H1 (cell line): ENCODE measurements at regions not wholly inside any gene's neighbourhood (a gene's known extent, or its start where the extent isn't known, plus 50 kb on each side); places are given as distances from the start of the nearest gene placed in this dataset.

Experiments used
- CTCF ChIA-PET: fragments of 300-600 bp; sonication (Branson Sonifier 250); formaldehyde crosslinking; loops from one replicate; lab custom pipeline; 2021; ENCODE audit not compliant: partially characterized antibody; lab: Charles Lee
- POLR2A ChIA-PET: fragments of 300-600 bp; sonication (Branson Sonifier 250); formaldehyde crosslinking; loops from one replicate; lab custom pipeline; 2021; ENCODE audit warnings: inconsistent platforms; ENCODE audit not compliant: partially characterized antibody; lab: Charles Lee
- DNase-seq, 2 experiments: peaks; one replicate each; pipeline versions ENCODE4 v3.0.0 to v3.0.0-alpha.2; 2010 to 2022; ENCODE audit warnings: low spot score in 2 of 2, low read depth in 1 of 2, mixed read lengths in 1 of 2
- FAIRE-seq: peaks from 2 replicates; lab custom pipeline; 2011; peaks lifted over from hg19 to GRCh38; lab: Jason Lieb, UNC
- H2AFZ ChIP-seq: 2 replicates; pipeline ENCODE4 v1.8.1; 2012; ENCODE audit warnings: low read length, inconsistent platforms
- H2AK5ac ChIP-seq: 2 replicates; pipeline ENCODE4 v1.6.1; 2013; ENCODE audit warnings: low read depth, low read length
- H2BK120ac ChIP-seq: replicated peaks from 2 replicates; pipeline ENCODE3; 2013; ENCODE audit warnings: low read depth, low read length, inconsistent platforms
- H2BK12ac ChIP-seq: 2 replicates; pipeline ENCODE4 v1.6.1; 2013; ENCODE audit warnings: low read depth, low read length
- H2BK15ac ChIP-seq: 2 replicates; pipeline ENCODE4 v1.6.1; 2013; ENCODE audit warnings: low read length
- H2BK20ac ChIP-seq: 2 replicates; pipeline ENCODE4 v1.6.1; 2013; ENCODE audit warnings: low read length
- H2BK5ac ChIP-seq: 2 replicates; pipeline ENCODE4 v1.6.1; 2013; ENCODE audit warnings: low read depth, low read length
- H3K14ac ChIP-seq: 2 replicates; pipeline ENCODE4 v1.6.1; 2013; ENCODE audit warnings: inconsistent platforms; ENCODE audit not compliant: insufficient read length
- H3K18ac ChIP-seq: 2 replicates; pipeline ENCODE4 v1.6.1; 2013; ENCODE audit warnings: low read length; ENCODE audit errors: extremely low read depth
- H3K23ac ChIP-seq: 2 replicates; pipeline ENCODE4 v1.6.1; 2013; ENCODE audit warnings: inconsistent platforms; ENCODE audit not compliant: insufficient read length
- H3K23me2 ChIP-seq: 2 replicates; pipeline ENCODE4 v1.6.1; 2013; ENCODE audit warnings: low read depth, low read length
- H3K27ac ChIP-seq: 2 replicates; pipeline ENCODE4 v1.6.1; 2011; ENCODE audit warnings: low read depth, low read length, inconsistent platforms
- H3K27me3 ChIP-seq, 4 experiments: replicated peaks in 1 of 4; 1 replicate in 1 of 4; 2 replicates in 3 of 4; pipeline versions ENCODE4 v1.6.1 to v1.8.1; 2011 to 2013; ENCODE audit warnings: low read length in 3 of 4, mild to moderate bottlenecking in 3 of 4, inconsistent platforms in 2 of 4, mixed read lengths in 2 of 4, moderate library complexity in 1 of 4; ENCODE audit not compliant: control insufficient read depth in 3 of 4, insufficient read depth in 3 of 4; ENCODE audit errors: extremely low read depth in 1 of 4
- H3K36me3 ChIP-seq, 4 experiments: 2 replicates each; pipeline versions ENCODE4 v1.6.1 to v1.8.1; 2011 to 2013; ENCODE audit warnings: mild to moderate bottlenecking in 4 of 4, low read length in 3 of 4, moderate library complexity in 2 of 4, control low read depth in 1 of 4, inconsistent platforms in 1 of 4; ENCODE audit not compliant: insufficient read depth in 4 of 4, control insufficient read depth in 2 of 4
- H3K4ac ChIP-seq: replicated peaks from 2 replicates; pipeline ENCODE3; 2013; ENCODE audit warnings: low read length, low read depth, mixed read lengths, inconsistent platforms; ENCODE audit not compliant: insufficient read length
- H3K4me1 ChIP-seq, 4 experiments: replicated peaks in 1 of 4; 1 replicate in 1 of 4; 2 replicates in 3 of 4; pipeline versions ENCODE4 v1.6.1 to v1.8.1; 2011 to 2013; ENCODE audit warnings: low read length in 3 of 4, inconsistent platforms in 2 of 4, mixed read lengths in 1 of 4; ENCODE audit not compliant: insufficient read depth in 4 of 4, control insufficient read depth in 3 of 4
- H3K4me2 ChIP-seq, 2 experiments: 2 replicates each; pipeline versions ENCODE4 v1.6.1 to v1.8.1; 2011 to 2013; ENCODE audit warnings: low read depth in 2 of 2, low read length in 2 of 2, control low read depth in 1 of 2, inconsistent platforms in 1 of 2, mild to moderate bottlenecking in 1 of 2; ENCODE audit not compliant: insufficient read depth in 1 of 2
- H3K4me3 ChIP-seq, 4 experiments: fragments of 200-600, 300-600 bp in 1 of 4; sonication (generic), shearing (Covaris generic), sonication (Bioruptor Twin) in 1 of 4; 2 replicates each; pipeline versions ENCODE4 v1.5.1 to v1.8.1; 2011 to 2016; ENCODE audit warnings: low read length in 4 of 4, low read depth in 3 of 4, control low read depth in 2 of 4, inconsistent platforms in 2 of 4, mild to moderate bottlenecking in 2 of 4, mixed read lengths in 1 of 4, moderate library complexity in 1 of 4; ENCODE audit not compliant: insufficient read depth in 2 of 4; ENCODE audit errors: extremely low read depth in 1 of 4
- H3K56ac ChIP-seq: replicated peaks from 2 replicates; pipeline ENCODE3; 2013; ENCODE audit warnings: low read depth, mild to moderate bottlenecking, mixed read lengths, low read length, inconsistent platforms; ENCODE audit not compliant: insufficient read length
- H3K79me1 ChIP-seq: 2 replicates; pipeline ENCODE4 v1.6.1; 2013; ENCODE audit warnings: low read depth, low read length, control low read depth
- H3K79me2 ChIP-seq, 2 experiments: 2 replicates each; pipeline versions ENCODE4 v1.6.1 to v1.8.1; 2012 to 2013; ENCODE audit warnings: low read length in 2 of 2, mild to moderate bottlenecking in 2 of 2, inconsistent platforms in 1 of 2; ENCODE audit not compliant: insufficient read depth in 2 of 2, control insufficient read depth in 1 of 2
- H3K9ac ChIP-seq, 4 experiments: replicated peaks in 1 of 4; 1 replicate in 1 of 4; 2 replicates in 3 of 4; pipeline versions ENCODE4 v1.6.1 to v1.8.1; 2011 to 2013; ENCODE audit warnings: low read depth in 3 of 4, low read length in 3 of 4, control low read depth in 2 of 4, mild to moderate bottlenecking in 2 of 4, moderate library complexity in 2 of 4, inconsistent platforms in 1 of 4; ENCODE audit errors: extremely low read depth in 1 of 4
- H3K9me3 ChIP-seq, 2 experiments: 2 replicates each; pipeline versions ENCODE4 v1.6.1 to v1.8.1; 2012 to 2013; ENCODE audit warnings: mild to moderate bottlenecking in 2 of 2, moderate library complexity in 2 of 2, control low read depth in 1 of 2, inconsistent platforms in 1 of 2, low read depth in 1 of 2, low read length in 1 of 2, mixed read lengths in 1 of 2; ENCODE audit not compliant: insufficient read depth in 2 of 2
- H4K20me1 ChIP-seq, 2 experiments: replicated peaks in 1 of 2; 2 replicates each; pipeline versions ENCODE3 to v1.8.1; 2011 to 2013; ENCODE audit warnings: inconsistent platforms in 2 of 2, low read length in 2 of 2, mild to moderate bottlenecking in 1 of 2; ENCODE audit not compliant: insufficient read depth in 2 of 2, control insufficient read depth in 1 of 2
- H4K5ac ChIP-seq: 2 replicates; pipeline ENCODE4 v1.6.1; 2013; ENCODE audit warnings: low read length, low read depth, mixed read lengths, inconsistent platforms; ENCODE audit not compliant: insufficient read length
- H4K8ac ChIP-seq: 2 replicates; pipeline ENCODE4 v1.8.0; 2013; ENCODE audit warnings: mild to moderate bottlenecking, moderate library complexity, low read length, inconsistent platforms; ENCODE audit not compliant: insufficient read depth; ENCODE audit errors: extremely low read depth
- H4K91ac ChIP-seq: replicated peaks from 2 replicates; pipeline ENCODE3; 2013; ENCODE audit warnings: low read length, mixed read lengths, inconsistent platforms; ENCODE audit not compliant: insufficient read length
- CEBPB ChIP-seq: IDR thresholded peaks from 2 replicates; pipeline ENCODE4 v1.6.1; 2012; ENCODE audit warnings: low read depth, low read length
- EZH2 ChIP-seq: fragments of 200-600 bp; sonication (generic); IDR thresholded peaks from 2 replicates; pipeline ENCODE4 v1.7.1; 2012; ENCODE audit warnings: low read depth, mild to moderate bottlenecking, moderate library complexity, low read length, inconsistent platforms; ENCODE audit not compliant: severe bottlenecking
- GABPA ChIP-seq: IDR thresholded peaks from 2 replicates; pipeline ENCODE4 v1.6.1; 2011; ENCODE audit warnings: mild to moderate bottlenecking, low read length, moderate library complexity, borderline replicate concordance; ENCODE audit not compliant: insufficient read depth
- PHF8 ChIP-seq: fragments of 200-600 bp; sonication (generic); conservative IDR thresholded peaks from 2 replicates; pipeline ENCODE4 v1.7.1; 2012; ENCODE audit warnings: low read depth, mild to moderate bottlenecking, inconsistent platforms, low read length, moderate library complexity
- POLR2AphosphoS5 ChIP-seq: IDR thresholded peaks from 2 replicates; pipeline ENCODE4 v1.6.1; 2011; ENCODE audit warnings: low read depth, low read length
- RAD21 ChIP-seq, 2 experiments: IDR thresholded peaks in 1 of 2; conservative IDR thresholded peaks in 1 of 2; 2 replicates each; pipeline ENCODE4 v1.6.1; 2011; ENCODE audit warnings: low read depth in 2 of 2, low read length in 2 of 2, improper control_type of control experiment in 1 of 2, inconsistent platforms in 1 of 2, mild to moderate bottlenecking in 1 of 2, moderate library complexity in 1 of 2
- RXRA ChIP-seq: IDR thresholded peaks from 2 replicates; pipeline ENCODE4 v1.6.1; 2011; ENCODE audit warnings: low read depth, mild to moderate bottlenecking, low read length, moderate library complexity; ENCODE audit not compliant: insufficient read depth
- TAF7 ChIP-seq: optimal IDR thresholded peaks from 2 replicates; pipeline ENCODE3; 2011; ENCODE audit warnings: low read depth, mild to moderate bottlenecking, inconsistent platforms, low read length, moderate library complexity, borderline replicate concordance
- whole genome bisulfite sequencing, 2 experiments: shearing (Covaris generic) in 1 of 2; methylation state at CpG; one replicate each; pipeline versions ENCODE4 v1.1.6 to v1.1.7; 2013 to 2015; ENCODE audit warnings: low lambda C conversion rate in 2 of 2, mixed read lengths in 2 of 2, inconsistent platforms in 1 of 2, low coverage in 1 of 2, missing lambda C conversion rate in 1 of 2; ENCODE audit not compliant: insufficient replicate concordance in 2 of 2, insufficient coverage in 1 of 2, insufficient read length in 1 of 2; ENCODE audit errors: extremely low coverage in 1 of 2, missing lambda C conversion rate in 1 of 2; 5-methylcytosine and 5-hydroxymethylcytosine counted together
- TF ChIP-seq, protein P1 (sequence below): IDR thresholded peaks from 2 replicates; pipeline ENCODE4 v1.6.1; 2012; ENCODE audit warnings: inconsistent platforms

DNA sequence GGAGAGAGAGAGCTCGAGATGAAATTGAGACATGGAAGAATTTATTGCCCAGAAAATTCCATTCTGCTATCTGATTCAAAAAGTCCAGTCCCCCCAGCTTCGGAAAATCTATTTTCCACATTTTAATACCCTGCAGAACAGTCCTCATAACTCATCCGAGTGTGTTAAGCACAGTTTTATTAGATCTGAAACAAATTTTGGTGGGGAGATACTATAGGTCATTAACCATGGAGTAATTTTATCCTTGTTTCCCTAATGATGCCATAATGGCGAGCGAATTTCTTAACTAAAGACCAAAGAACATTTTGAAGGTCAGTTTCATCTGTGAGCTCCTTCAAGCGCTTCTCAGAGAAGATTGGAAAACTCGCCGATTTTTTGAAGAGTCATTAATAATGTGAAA, 78.1 kb downstream of the HIF1AN start:
- Histone ChIP-seq H4K5ac (no peak overlapping the region), H4K20me1 (no peaks in the 10 kb centered on the region), H3K14ac (no peak overlapping the region), H2AFZ (no peak overlapping the region), H2BK120ac (no peak overlapping the region), H3K23ac (no peak overlapping the region), H2AK5ac (no peak overlapping the region), H2BK15ac (no peak overlapping the region), H4K91ac (no peak overlapping the region), H3K79me1 (no peaks in the 10 kb centered on the region), H3K18ac (no peak overlapping the region), H2BK20ac (no peak overlapping the region), H3K56ac (no peak overlapping the region), H3K4me2 (no peak overlapping the region), H3K9me3 (no peaks in the 10 kb centered on the region), H3K4me1 (no peaks in the 10 kb centered on the region; a peak in 1 of 7 replicates), H3K23me2 (no peaks in the 10 kb centered on the region; the same call in 1 of the 2 replicates), H3K9ac (no peak overlapping the region), H3K27me3 (no peaks in the 10 kb centered on the region; a peak in 1 of 7 replicates), H4K8ac (no peak overlapping the region), H3K36me3 (no peaks in the 10 kb centered on the region), H2BK12ac (no peak overlapping the region), H3K27ac (no peak overlapping the region), H3K4ac (no peak overlapping the region), H2BK5ac (no peak overlapping the region), H3K4me3 (no peak overlapping the region), H3K79me2 (no peaks in the 10 kb centered on the region)
- POLR2A ChIA-PET: no interaction called here
- FAIRE-seq: no peak
- WGBS, 2 experiments: 91% methylated on average over 8 of the region's 8 CpGs; no CpG with 5 or more reads in 1 of the 2 experiments
- DNase-seq: no peak
- TF ChIP-seq GABPA (no peak), RAD21 (IDR thresholded peaks at IDR 0.05 in 1 of 2, conservative IDR thresholded peaks at IDR 0.05 in 1 of 2; ENCODE audit: low read depth in 2 of 2, low read length in 2 of 2) (no peak), RXRA (no peak), TAF7 (no peak), PHF8 (no peak), POLR2AphosphoS5 (no peak), CEBPB (no peak), EZH2 (no peak)
- TF ChIP-seq, protein P1, sequence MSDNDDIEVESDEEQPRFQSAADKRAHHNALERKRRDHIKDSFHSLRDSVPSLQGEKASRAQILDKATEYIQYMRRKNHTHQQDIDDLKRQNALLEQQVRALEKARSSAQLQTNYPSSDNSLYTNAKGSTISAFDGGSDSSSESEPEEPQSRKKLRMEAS: no peak
- CTCF ChIA-PET: interaction anchor here (0.7 to 4.6 kb wide), 14 partner anchors 9 to 265 kb away, joined by 3 to 18 read pairs (median 4); no protein-coding TSS in a partner anchor
